Common myeloid progenitor, CD34-positive (primary cell): ENCODE measurements at regions not wholly inside any gene's neighbourhood (a gene's known extent, or its start where the extent isn't known, plus 50 kb on each side); places are given as distances from the start of the nearest gene placed in this dataset.

Experiments used
- CTCF ChIA-PET: fragments of 350-600 bp; sonication (Branson Sonifier 250); formaldehyde crosslinking; loops from one replicate; lab custom pipeline; 2021; ENCODE audit warnings: antibody characterized with exemption; lab: Charles Lee
- POLR2A ChIA-PET: fragments of 350-600 bp; sonication (Branson Sonifier 250); formaldehyde crosslinking; loops from one replicate; lab custom pipeline; 2021; ENCODE audit warnings: antibody characterized with exemption; lab: Charles Lee
- DNase-seq, 3 donors: peaks; one replicate each; pipeline versions ENCODE4 v3.0.0 to v3.0.0-alpha.2; 2013
- H3K27ac ChIP-seq, 2 experiments: 1 replicate in 1 of 2; 2 replicates in 1 of 2; pipeline ENCODE4 v1.7.0; 2013; ENCODE audit warnings: inconsistent platforms in 2 of 2, low read length in 2 of 2, mild to moderate bottlenecking in 2 of 2, low read depth in 1 of 2, moderate library complexity in 1 of 2; ENCODE audit not compliant: severe bottlenecking in 2 of 2, insufficient read depth in 1 of 2, poor library complexity in 1 of 2
- H3K27me3 ChIP-seq, 5 experiments: replicated peaks in 2 of 5; 1 replicate in 3 of 5; 2 replicates in 2 of 5; pipeline versions ENCODE4 v1.6.1 to v1.7.0; 2013; ENCODE audit warnings: low read length in 4 of 5, mild to moderate bottlenecking in 2 of 5, moderate library complexity in 2 of 5, inconsistent platforms in 1 of 5; ENCODE audit not compliant: insufficient read depth in 5 of 5, control insufficient read depth in 4 of 5
- H3K36me3 ChIP-seq, 4 experiments: 1 replicate in 2 of 4; 2 replicates in 2 of 4; pipeline versions ENCODE4 v1.6.1 to v1.7.0; 2013; ENCODE audit warnings: low read length in 3 of 4, control low read depth in 1 of 4, mild to moderate bottlenecking in 1 of 4; ENCODE audit not compliant: control insufficient read depth in 4 of 4, insufficient read depth in 4 of 4
- H3K4me1 ChIP-seq, 4 experiments: 1 replicate in 3 of 4; 2 replicates in 1 of 4; pipeline versions ENCODE4 v1.6.1 to v1.7.1; 2013; ENCODE audit warnings: low read length in 3 of 4, mild to moderate bottlenecking in 3 of 4, control low read depth in 1 of 4, inconsistent platforms in 1 of 4, moderate library complexity in 1 of 4; ENCODE audit not compliant: control insufficient read depth in 4 of 4, insufficient read depth in 4 of 4; ENCODE audit errors: control extremely low read depth in 1 of 4
- H3K4me3 ChIP-seq, 7 experiments: 1 replicate in 4 of 7; 2 replicates in 3 of 7; pipeline versions ENCODE4 v1.5.1 to v1.7.0; 2013; ENCODE audit warnings: mild to moderate bottlenecking in 7 of 7, low read length in 6 of 7, moderate library complexity in 6 of 7, inconsistent platforms in 2 of 7, low read depth in 2 of 7, control low read depth in 1 of 7; ENCODE audit not compliant: insufficient read depth in 4 of 7, control insufficient read depth in 1 of 7; ENCODE audit errors: extremely low read depth in 1 of 7
- H3K9me3 ChIP-seq, 5 experiments: 1 replicate in 4 of 5; 2 replicates in 1 of 5; pipeline versions ENCODE4 v1.6.1 to v1.7.1; 2013; ENCODE audit warnings: low read length in 4 of 5, mild to moderate bottlenecking in 2 of 5, inconsistent platforms in 1 of 5, low read depth in 1 of 5, moderate library complexity in 1 of 5; ENCODE audit not compliant: control insufficient read depth in 4 of 5, insufficient read depth in 2 of 5; ENCODE audit errors: control extremely low read depth in 1 of 5
- WGBS: methylation state at CpG from one replicate; pipeline ENCODE4 v1.1.5; 2013; ENCODE audit not compliant: insufficient coverage; 5-methylcytosine and 5-hydroxymethylcytosine counted together

- POLR2A ChIA-PET: no interaction called here
- 100% methylated on average over 2 of the region's 2 CpGs for WGBS
- H3K4me1 ChIP-seq: no peaks in the 10 kb centered on the region
- H3K27ac ChIP-seq: no peak overlapping the region
- CTCF ChIA-PET: no interaction called here
- no peaks in the 10 kb centered on the region for H3K36me3 ChIP-seq
- no peak for DNase-seq
- H3K27me3 ChIP-seq: no peaks in the 10 kb centered on the region
- H3K4me3 ChIP-seq: no peak overlapping the region
- no peaks in the 10 kb centered on the region for H3K9me3 ChIP-seq
Observed at GRCh38 chr1:208851366-208851765, 607.2 kb upstream of the PLXNA2 start.

- Histone ChIP-seq H3K9me3 (no peaks in the 10 kb centered on the region), H3K27me3 (no peaks in the 10 kb centered on the region), H3K27ac (no peak overlapping the region), H3K4me1 (no peaks in the 10 kb centered on the region), H3K4me3 (no peak overlapping the region), H3K36me3 (no peaks in the 10 kb centered on the region)
- WGBS: 100% methylated on average over 2 of the region's 3 CpGs
- no peak for DNase-seq
- POLR2A ChIA-PET: no interaction called here
- CTCF ChIA-PET: no interaction called here
Observed at GRCh38 chr1:208852911-208853310, 608.7 kb upstream of the PLXNA2 start.

GRCh38 chr1:208855403-208855802, 611.2 kb upstream of the PLXNA2 start:
- ChIA-PET POLR2A (no interaction called here), CTCF (no interaction called here)
- Histone ChIP-seq H3K4me1 (no peaks in the 10 kb centered on the region), H3K4me3 (no peak overlapping the region), H3K9me3 (no peaks in the 10 kb centered on the region), H3K27me3 (no peaks in the 10 kb centered on the region), H3K27ac (no peak overlapping the region), H3K36me3 (no peaks in the 10 kb centered on the region)
- DNase-seq: no peak
- WGBS: 90% methylated on average over 1 of the region's 1 CpG

- Histone ChIP-seq H3K4me3 (no peak overlapping the region), H3K27me3 (no peaks in the 10 kb centered on the region), H3K27ac (no peak overlapping the region), H3K9me3 (peaks cover 0 to 5% (median 0%) of the 10 kb centered on the region in 5 experiments), H3K36me3 (no peaks in the 10 kb centered on the region), H3K4me1 (no peaks in the 10 kb centered on the region)
- no peak for DNase-seq
- WGBS: no CpG with 5 or more reads among the region's 2 CpGs
- ChIA-PET CTCF (no interaction called here), POLR2A (no interaction called here)
Observed at GRCh38 chr1:208857465-208857864, 613.3 kb upstream of the PLXNA2 start.

- Histone ChIP-seq H3K36me3 (no peaks in the 10 kb centered on the region), H3K27ac (no peak overlapping the region), H3K27me3 (no peaks in the 10 kb centered on the region), H3K4me1 (no peaks in the 10 kb centered on the region), H3K9me3 (peaks cover 0 to 5% (median 0%) of the 10 kb centered on the region in 5 experiments), H3K4me3 (no peak overlapping the region)
- POLR2A ChIA-PET: interaction anchor here (0.6 kb wide), 1 partner anchor 189 kb away, joined by 4 read pairs; no protein-coding TSS in a partner anchor
- CTCF ChIA-PET: no interaction called here
- no peak for DNase-seq
- 91% methylated on average over 5 of the region's 5 CpGs for WGBS
Observed at GRCh38 chr1:208858738-208859137, 614.6 kb upstream of the PLXNA2 start.

- WGBS: no CpG with 5 or more reads among the region's 1 CpG
- POLR2A ChIA-PET: no interaction called here
- no peaks in the 10 kb centered on the region for H3K27me3 ChIP-seq
Observed at GRCh38 chr1:208864366-208864965, 620.3 kb upstream of the PLXNA2 start.

GRCh38 chr1:208866386-208866955, 622.3 kb upstream of the PLXNA2 start:
- DNase-seq: no peak
- WGBS: 100% methylated on average over 2 of the region's 3 CpGs
- Histone ChIP-seq H3K4me1 (no peaks in the 10 kb centered on the region), H3K9me3 (peaks cover 0 to 3% (median 0%) of the 10 kb centered on the region in 5 experiments), H3K27me3 (no peaks in the 10 kb centered on the region), H3K36me3 (no peaks in the 10 kb centered on the region), H3K4me3 (no peak overlapping the region), H3K27ac (no peak overlapping the region)
- ChIA-PET CTCF (no interaction called here), POLR2A (no interaction called here)

More at GRCh38 chr1:208864366-208864965, 620.3 kb upstream of the PLXNA2 start:
- DNase-seq: no peak
- H3K9me3 ChIP-seq: peaks cover 0 to 5% (median 0%) of the 10 kb centered on the region in 5 experiments
- no peaks in the 10 kb centered on the region for H3K4me1 ChIP-seq
- no peak overlapping the region for H3K4me3 ChIP-seq
- H3K27ac ChIP-seq: no peak overlapping the region
- H3K36me3 ChIP-seq: no peaks in the 10 kb centered on the region
- CTCF ChIA-PET: no interaction called here
